Central memory CD8-positive, alpha-beta T cell (primary cell): ENCODE measurements at regions not wholly inside any gene's neighbourhood (a gene's known extent, or its start where the extent isn't known, plus 50 kb on each side); places are given as distances from the start of the nearest gene placed in this dataset.

Experiments used
- ATAC-seq: fragments of 150-1000 bp; cut with Tn5 transposase; replicated peaks from 2 replicates; pipeline ENCODE4 v1.10.0; 2022; ENCODE audit warnings: mild to moderate bottlenecking, moderate FRiP score, moderate number of reproducible peaks; ENCODE audit not compliant: poor library complexity, severe bottlenecking; ENCODE audit errors: extremely low read depth
- DNase-seq, 2 donors: peaks; one replicate each; pipeline ENCODE4 v3.0.0; 2021; ENCODE audit warnings: low spot score in 2 of 2
- H3K27ac Mint-ChIP-seq: one replicate; pipeline ENCODE4 v1.8.0; 2022; ENCODE audit warnings: low read depth, mild to moderate bottlenecking, moderate library complexity, mixed read lengths
- H3K27me3 Mint-ChIP-seq: one replicate; pipeline ENCODE4 v1.8.0; 2022; ENCODE audit warnings: mixed read lengths
- H3K36me3 Mint-ChIP-seq: one replicate; pipeline ENCODE4 v1.8.0; 2022; ENCODE audit warnings: mild to moderate bottlenecking, moderate library complexity, mixed read lengths; ENCODE audit not compliant: insufficient read depth
- H3K4me1 Mint-ChIP-seq: one replicate; pipeline ENCODE4 v1.8.0; 2022; ENCODE audit warnings: mixed read lengths
- H3K4me3 Mint-ChIP-seq: one replicate; pipeline ENCODE4 v1.8.0; 2022; ENCODE audit warnings: mild to moderate bottlenecking, moderate library complexity, mixed read lengths
- H3K9me3 Mint-ChIP-seq: one replicate; pipeline ENCODE4 v1.8.0; 2022; ENCODE audit warnings: mixed read lengths

DNA sequence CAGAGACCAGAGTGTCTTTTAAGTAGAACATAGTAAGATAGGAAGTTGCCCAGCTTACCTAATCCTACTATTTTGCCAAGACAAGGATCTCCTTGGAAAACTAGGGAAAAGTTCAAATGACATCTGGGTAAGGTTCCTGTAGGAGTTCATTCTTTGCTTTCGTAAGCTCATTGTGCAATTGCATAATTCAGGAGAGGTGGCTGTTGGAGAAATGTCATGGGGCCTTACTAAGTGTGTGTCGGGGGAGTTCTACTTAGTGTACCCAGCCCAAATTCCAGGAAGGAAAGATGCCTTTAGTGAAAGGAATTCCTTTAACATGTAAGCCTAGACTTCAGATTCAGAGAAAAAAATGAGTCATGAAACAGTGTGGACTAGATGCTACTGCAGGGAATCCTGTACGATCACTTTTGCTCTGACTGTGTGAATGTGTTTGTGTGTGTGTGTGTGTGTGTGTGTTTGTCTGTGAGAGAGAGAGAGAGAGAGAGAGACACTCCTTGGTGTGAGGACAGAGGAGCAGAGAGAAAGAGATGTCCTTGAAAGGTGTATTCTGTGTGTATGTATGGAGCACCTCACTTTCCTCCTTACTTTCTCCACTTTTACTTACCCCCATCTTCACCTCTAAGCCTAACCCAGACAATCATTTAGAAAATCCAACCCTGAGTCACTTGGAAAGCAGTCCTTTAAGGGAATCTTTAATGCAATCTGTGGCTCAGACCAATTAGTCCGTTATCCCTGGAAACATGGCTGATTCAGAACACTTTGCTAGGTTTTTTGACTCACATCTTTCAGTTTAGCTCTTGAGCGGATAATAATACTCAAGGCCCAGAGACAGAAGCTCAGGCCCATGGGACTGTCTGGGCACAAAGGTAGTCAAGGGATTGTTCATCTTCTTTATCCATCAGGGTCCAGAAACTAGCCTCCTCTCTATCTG, 114.5 kb upstream of the ACSL4 start:
- no peaks in the 10 kb centered on the region for H3K4me1 Mint-ChIP-seq
- ATAC-seq (no peak), DNase-seq (no peak)
- no peaks in the 10 kb centered on the region for H3K27me3 Mint-ChIP-seq
- H3K27ac Mint-ChIP-seq: no peak overlapping the region
- no peaks in the 10 kb centered on the region for H3K36me3 Mint-ChIP-seq
- H3K9me3 Mint-ChIP-seq: no peaks in the 10 kb centered on the region
- H3K4me3 Mint-ChIP-seq: no peak overlapping the region

DNA sequence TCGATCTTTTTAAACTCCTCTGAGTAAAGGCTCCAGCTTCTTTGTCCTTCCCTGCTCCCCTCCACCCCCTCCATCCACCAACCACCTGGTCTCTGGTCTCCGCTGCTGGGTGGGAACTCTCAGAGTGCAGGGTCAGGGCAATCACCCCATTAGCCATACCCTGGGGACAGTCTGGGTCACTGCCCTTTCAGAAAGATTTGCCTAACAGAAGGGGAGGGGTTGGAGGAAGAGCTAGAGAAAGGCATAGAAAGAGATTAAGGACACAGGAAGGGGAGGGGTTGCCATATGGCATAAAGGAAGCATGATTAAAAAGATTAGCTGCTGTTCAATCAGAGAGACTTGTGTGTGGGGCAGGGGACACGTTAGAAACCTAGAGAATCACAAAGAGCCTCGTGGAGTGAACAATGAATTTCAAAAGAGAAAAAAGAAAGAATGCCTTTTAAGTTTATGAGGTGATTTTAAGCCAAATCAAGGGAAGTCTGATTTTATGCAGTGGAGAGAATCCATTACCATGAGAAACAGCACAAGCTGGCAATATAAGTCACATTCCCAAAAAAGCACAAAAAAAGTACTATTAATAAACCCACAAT, 115.5 kb upstream of the ACSL4 start:
- Mint-ChIP-seq H3K4me1 (no peaks in the 10 kb centered on the region), H3K27me3 (no peaks in the 10 kb centered on the region), H3K27ac (no peak overlapping the region), H3K9me3 (no peaks in the 10 kb centered on the region), H3K4me3 (no peak overlapping the region), H3K36me3 (no peaks in the 10 kb centered on the region)
- ATAC-seq (no peak), DNase-seq (no peak)

- Mint-ChIP-seq H3K27me3 (no peaks in the 10 kb centered on the region), H3K4me1 (no peaks in the 10 kb centered on the region), H3K4me3 (no peak overlapping the region), H3K27ac (no peak overlapping the region), H3K9me3 (peaks cover 6% of the 10 kb centered on the region), H3K36me3 (no peaks in the 10 kb centered on the region)
- no peak for ATAC-seq
- DNase-seq: no peak
Observed at GRCh38 chrX:109854096-109854495, 121.0 kb upstream of the ACSL4 start.

DNA sequence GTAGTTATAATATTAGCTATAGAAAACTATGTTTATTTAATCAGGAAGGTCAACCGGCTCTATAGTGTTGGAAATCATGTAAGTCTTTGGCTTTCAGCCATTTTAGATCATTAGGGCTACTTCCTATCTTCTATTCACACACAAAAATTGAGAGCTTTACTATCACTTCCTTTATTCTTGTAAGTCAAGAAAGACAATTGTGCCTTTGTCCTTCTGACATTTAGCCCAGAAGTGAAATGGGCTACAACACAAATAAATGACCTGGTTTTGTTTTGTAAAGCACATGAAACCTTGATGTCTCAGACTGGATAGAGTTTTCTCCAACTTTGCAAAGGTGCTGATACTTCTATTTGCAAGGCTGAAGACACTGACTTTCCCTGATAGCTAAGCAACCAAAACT, 122.4 kb upstream of the ACSL4 start:
- Mint-ChIP-seq H3K4me3 (no peak overlapping the region), H3K9me3 (peaks cover 6% of the 10 kb centered on the region), H3K36me3 (no peaks in the 10 kb centered on the region), H3K27me3 (no peaks in the 10 kb centered on the region), H3K27ac (no peak overlapping the region), H3K4me1 (no peaks in the 10 kb centered on the region)
- no peak for ATAC-seq
- no peak for DNase-seq

- no peak for ATAC-seq
- Mint-ChIP-seq H3K27ac (no peak overlapping the region), H3K4me3 (no peak overlapping the region), H3K9me3 (peaks cover 6% of the 10 kb centered on the region), H3K27me3 (no peaks in the 10 kb centered on the region), H3K4me1 (no peaks in the 10 kb centered on the region), H3K36me3 (no peaks in the 10 kb centered on the region)
- no peak for DNase-seq
Observed at GRCh38 chrX:109856974-109857373, 123.9 kb upstream of the ACSL4 start.

GRCh38 chrX:109857584-109858228, 124.6 kb upstream of the ACSL4 start:
- Mint-ChIP-seq H3K36me3 (no peaks in the 10 kb centered on the region), H3K4me1 (no peaks in the 10 kb centered on the region), H3K9me3 (peaks cover 6% of the 10 kb centered on the region), H3K27me3 (no peaks in the 10 kb centered on the region), H3K4me3 (no peak overlapping the region), H3K27ac (no peak overlapping the region)
- no peak for ATAC-seq
- no peak for DNase-seq

DNA sequence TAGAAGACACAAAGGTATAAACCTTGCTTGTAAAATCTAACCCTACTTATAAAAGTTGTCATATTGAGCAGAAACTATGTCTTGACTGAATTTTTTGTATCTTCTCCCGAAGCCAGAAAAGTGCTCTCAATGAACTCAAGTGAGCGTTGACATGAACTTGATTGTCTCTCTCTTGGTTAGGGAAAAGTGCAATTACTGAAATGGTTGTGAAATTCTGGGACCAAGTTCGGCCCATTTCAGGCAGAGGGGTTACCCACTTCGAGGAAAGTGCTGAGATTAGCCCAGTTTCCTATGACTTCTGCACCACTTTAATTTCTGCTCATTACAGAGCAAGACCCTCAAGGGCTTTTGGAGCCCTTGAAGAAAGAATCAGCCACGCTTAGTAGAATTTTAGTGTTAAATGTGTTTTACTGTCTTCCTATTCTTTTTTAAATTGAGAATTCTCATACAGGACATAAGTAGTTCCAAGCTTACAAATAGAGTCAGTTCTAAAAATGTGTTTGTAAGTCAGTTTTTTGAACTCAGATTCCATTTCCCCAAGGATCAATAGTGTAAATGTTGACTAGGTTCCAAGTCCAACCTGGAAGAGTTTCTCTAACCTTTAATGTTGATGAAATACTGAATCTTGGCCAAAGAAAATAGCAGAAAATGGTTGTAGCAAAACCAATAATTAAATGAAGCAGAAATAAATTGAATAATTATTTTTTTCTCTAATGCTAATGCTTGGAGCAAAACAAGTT, 125.7 kb upstream of the ACSL4 start:
- no peak for DNase-seq
- no peak overlapping the region for H3K27ac Mint-ChIP-seq
- no peak for ATAC-seq
- H3K4me1 Mint-ChIP-seq: no peaks in the 10 kb centered on the region
- no peak overlapping the region for H3K4me3 Mint-ChIP-seq
- no peaks in the 10 kb centered on the region for H3K36me3 Mint-ChIP-seq
- no peaks in the 10 kb centered on the region for H3K27me3 Mint-ChIP-seq
- peaks cover 6% of the 10 kb centered on the region for H3K9me3 Mint-ChIP-seq

DNA sequence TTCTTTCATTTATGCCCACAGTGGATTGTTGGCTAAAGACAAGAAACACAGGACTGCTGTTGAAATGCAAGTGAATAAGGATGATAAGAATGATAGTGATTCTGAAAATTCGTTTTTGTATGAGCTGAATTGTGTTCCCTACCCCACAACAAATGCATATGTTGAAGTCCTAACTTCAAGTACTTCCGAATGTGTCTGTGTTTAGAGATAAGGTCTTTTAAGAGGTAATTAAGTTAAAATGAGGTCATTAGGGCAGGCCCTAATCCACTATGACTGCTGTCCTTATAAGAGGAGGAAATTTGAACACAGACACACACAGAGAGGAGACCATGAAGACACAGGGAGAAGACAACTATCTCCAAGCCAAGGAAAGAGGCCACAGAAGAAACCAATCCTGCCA, 126.6 kb upstream of the ACSL4 start:
- Mint-ChIP-seq H3K4me1 (no peaks in the 10 kb centered on the region), H3K27me3 (no peaks in the 10 kb centered on the region), H3K9me3 (no peaks in the 10 kb centered on the region), H3K36me3 (no peaks in the 10 kb centered on the region), H3K4me3 (no peak overlapping the region), H3K27ac (no peak overlapping the region)
- DNase-seq (no peak), ATAC-seq (no peak)

GRCh38 chrX:109862433-109862832, 129.4 kb upstream of the ACSL4 start:
- H3K9me3 Mint-ChIP-seq: no peaks in the 10 kb centered on the region
- peaks cover 15% of the 10 kb centered on the region for H3K27me3 Mint-ChIP-seq
- ATAC-seq: no peak
- H3K27ac Mint-ChIP-seq: no peak overlapping the region
- H3K36me3 Mint-ChIP-seq: no peaks in the 10 kb centered on the region
- no peaks in the 10 kb centered on the region for H3K4me1 Mint-ChIP-seq
- H3K4me3 Mint-ChIP-seq: no peak overlapping the region
- DNase-seq: no peak

DNA sequence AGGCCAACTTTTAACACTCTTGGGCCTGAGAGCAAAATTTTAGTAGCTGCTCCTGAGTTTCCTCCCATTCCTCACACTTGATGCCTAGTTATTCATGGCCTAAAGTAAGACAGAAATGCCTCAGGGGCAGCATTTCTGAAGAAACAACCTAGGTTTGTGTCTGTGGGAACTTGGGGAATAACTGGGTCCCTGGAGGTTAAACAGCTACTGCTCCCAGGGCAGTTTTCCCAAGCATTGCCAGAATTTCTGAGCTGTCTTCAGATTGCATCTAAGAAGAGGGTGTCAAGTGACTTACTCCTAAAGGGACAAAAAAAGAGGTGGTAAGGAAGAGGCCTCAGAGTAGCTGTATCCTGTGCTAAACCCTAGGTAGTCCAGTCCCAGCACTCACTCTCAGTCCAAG, 130.8 kb upstream of the ACSL4 start:
- ATAC-seq (no peak), DNase-seq (no peak)
- no peak overlapping the region for H3K4me3 Mint-ChIP-seq

DNA sequence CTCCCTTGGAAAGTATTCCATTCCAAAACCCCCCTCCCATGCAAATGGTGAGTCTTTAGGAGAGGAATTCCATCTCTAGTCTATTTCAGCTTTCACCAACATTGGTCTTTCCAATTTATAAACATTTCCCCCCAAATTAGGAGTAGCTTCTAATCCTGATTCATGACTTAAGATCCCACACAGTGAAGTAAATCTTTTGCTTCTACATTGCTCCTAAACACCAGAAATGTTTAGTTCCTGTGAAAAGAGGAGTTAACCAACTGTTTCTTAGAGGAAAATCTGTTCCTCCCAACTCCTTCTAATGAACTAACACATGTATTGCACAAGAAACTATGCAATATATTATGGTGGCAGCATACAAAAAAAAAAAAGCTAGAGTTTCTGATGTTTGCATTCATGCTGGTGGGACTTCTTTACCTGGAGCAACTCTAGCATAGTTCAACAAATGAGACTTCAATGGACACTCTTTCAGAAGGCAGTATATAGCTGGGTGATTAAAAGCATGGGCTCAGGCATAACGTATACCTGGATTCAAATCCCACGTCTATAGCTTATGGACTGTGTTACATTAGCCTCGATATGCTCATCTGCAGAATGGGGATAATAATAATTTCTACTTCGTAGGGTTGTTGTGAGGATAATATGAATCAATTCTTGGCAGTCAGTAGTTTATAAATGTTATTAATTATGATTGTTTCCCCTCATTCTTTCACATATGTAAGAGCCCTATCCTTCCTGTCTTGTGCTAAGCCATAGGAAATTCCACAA, 131.6 kb upstream of the TMEM164 start:
- H3K36me3 Mint-ChIP-seq: no peaks in the 10 kb centered on the region
- no peak overlapping the region for H3K4me3 Mint-ChIP-seq
- ATAC-seq: no peak
- H3K27ac Mint-ChIP-seq: no peak overlapping the region
- no peaks in the 10 kb centered on the region for H3K4me1 Mint-ChIP-seq
- peaks cover 21% of the 10 kb centered on the region for H3K27me3 Mint-ChIP-seq
- no peaks in the 10 kb centered on the region for H3K9me3 Mint-ChIP-seq
- DNase-seq: no peak

More for the DNA sequence above, 130.8 kb upstream of the ACSL4 start:
- Mint-ChIP-seq H3K27me3 (peaks cover 22% of the 10 kb centered on the region), H3K27ac (no peak overlapping the region), H3K4me1 (no peaks in the 10 kb centered on the region), H3K36me3 (no peaks in the 10 kb centered on the region), H3K9me3 (no peaks in the 10 kb centered on the region)
